GM10266 (cell line): ENCODE measurements at regions not wholly inside any gene's neighbourhood (a gene's known extent, or its start where the extent isn't known, plus 50 kb on each side); places are given as distances from the start of the nearest gene placed in this dataset.

Experiments
- DNase-seq: peaks from one replicate; pipeline ENCODE4 v3.0.0; 2012; ENCODE audit errors: extremely low spot score
- TF ChIP-seq, protein P1 (sequence below): IDR thresholded peaks from 2 replicates; pipeline ENCODE4 v1.5.1; 2012; ENCODE audit warnings: mild to moderate bottlenecking, low read depth; ENCODE audit not compliant: control insufficient read depth, insufficient read depth; ENCODE audit errors: missing control alignments

DNA sequence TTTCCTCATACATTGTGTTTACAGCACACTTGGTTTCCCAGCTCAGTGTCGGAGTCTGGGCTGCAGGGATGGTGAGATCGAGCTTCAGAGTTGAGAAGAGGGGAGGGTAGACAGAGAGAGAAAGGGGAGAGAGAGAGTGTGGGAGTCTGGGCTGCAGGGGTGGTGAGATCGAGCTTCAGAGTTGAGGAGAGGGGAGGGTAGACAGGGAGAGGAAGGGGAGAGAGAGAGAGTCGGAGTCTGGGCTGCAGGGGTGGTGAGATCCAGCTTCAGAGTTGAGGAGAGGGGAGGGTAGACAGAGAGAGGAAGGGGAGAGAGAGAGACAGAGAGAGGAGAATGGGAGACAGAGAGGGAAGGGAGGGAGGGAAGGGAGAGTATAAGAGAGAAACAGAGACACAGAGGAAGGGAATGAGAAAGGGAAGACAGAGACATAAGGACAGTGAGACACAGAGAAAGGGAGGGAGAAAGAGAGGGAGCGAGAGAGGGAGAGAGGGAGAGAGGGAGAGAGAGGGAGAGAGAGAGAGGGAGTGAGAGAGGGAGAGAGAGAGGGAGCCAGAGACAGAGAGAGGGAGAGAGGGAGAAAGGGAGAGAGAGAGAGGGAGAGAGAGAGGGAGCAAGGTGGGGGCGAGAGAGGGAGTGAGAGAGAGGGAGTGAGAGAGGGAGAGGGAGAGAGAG is 222.7 kb upstream of the GMDS start:
- no peak for DNase-seq
- TF ChIP-seq, protein P1, sequence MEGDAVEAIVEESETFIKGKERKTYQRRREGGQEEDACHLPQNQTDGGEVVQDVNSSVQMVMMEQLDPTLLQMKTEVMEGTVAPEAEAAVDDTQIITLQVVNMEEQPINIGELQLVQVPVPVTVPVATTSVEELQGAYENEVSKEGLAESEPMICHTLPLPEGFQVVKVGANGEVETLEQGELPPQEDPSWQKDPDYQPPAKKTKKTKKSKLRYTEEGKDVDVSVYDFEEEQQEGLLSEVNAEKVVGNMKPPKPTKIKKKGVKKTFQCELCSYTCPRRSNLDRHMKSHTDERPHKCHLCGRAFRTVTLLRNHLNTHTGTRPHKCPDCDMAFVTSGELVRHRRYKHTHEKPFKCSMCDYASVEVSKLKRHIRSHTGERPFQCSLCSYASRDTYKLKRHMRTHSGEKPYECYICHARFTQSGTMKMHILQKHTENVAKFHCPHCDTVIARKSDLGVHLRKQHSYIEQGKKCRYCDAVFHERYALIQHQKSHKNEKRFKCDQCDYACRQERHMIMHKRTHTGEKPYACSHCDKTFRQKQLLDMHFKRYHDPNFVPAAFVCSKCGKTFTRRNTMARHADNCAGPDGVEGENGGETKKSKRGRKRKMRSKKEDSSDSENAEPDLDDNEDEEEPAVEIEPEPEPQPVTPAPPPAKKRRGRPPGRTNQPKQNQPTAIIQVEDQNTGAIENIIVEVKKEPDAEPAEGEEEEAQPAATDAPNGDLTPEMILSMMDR = no peak

DNA sequence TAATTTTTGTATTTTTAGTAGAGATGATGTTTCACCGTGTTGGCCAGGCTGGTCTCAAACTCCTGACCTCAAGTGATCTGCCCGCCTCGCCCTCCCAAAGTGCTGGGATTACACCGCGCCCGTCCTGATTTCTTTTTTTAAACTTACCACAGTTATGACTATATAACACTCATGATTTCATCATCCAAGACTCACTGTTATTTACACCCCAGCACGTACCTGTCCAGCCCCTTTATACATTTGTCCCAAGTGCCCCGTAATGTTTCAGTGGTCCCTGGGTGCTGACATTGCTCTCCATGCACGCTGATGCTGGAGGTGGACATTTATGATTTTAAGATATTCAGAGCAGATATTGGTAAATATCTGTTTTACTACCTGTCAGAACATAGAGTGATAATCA is 219.9 kb upstream of the GMDS start:
- TF ChIP-seq, protein P1 = no peak
- no peak for DNase-seq

DNA sequence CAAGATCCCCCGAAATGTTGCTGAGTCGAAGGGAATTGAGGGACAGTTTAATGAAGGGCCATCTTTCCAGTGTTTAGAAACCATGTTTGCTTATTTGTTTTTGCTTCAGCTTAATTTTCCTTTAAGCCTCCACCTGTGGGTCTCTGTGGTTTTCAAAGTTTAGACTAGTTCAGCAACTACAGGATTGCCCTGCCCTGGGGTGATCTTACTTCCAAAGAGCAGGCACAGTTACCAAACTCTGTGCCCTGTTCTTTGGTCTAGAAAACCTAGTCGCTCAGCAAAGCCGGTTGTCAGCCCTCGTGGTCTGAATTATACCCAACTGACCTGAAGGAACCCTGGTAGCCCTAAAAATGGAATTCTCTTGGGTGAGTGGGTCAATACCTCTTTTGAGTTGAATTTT is 219.2 kb upstream of the GMDS start:
- TF ChIP-seq, protein P1 = no peak
- no peak for DNase-seq

DNA sequence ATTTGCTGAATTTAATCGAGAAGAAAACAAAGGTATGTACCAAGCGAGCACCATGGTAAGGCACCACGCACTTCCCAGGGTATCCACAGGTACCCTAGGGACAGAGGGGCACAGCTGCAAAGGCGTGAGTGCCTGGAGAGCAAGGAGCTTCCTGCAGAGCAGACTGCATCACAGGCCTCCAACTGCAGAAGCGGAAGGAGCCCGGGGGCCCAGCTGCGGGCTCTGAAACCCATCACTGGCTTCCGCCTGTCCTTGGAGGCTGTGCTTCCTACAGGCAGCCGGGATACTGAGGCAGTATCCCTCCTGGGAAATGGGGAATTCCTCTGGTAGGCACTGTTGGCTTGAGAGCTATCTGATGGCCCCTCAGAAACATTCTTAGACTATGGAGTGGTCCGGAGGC is 217.4 kb upstream of the GMDS start:
- DNase-seq = no peak
- TF ChIP-seq, protein P1 = no peak

DNA sequence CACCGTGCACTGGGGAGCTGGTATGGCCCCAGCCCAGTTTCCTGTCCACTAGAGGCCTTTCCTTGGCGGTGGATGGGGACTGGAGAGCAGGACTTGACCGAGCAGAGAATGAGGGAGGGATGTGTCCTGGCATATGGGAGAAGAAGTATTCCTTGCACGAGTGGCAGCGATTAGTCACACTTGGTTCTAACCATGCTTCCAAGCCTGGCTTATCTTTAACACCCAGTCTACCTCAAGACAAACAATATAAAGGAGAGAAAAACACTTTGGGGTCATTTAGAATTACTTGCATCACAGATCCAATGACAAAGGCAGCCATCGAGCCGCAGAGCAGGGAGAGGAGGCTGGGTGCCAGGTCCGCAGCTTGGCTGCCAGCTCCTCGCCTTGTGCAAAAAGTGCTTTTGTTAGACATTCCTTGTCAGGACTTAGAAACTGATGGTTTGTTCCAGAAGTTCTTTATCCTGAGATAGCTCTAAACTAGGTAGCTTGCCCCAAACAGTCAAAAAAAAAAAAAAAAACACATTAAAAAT is 214.9 kb upstream of the GMDS start:
- no peak for DNase-seq

DNA sequence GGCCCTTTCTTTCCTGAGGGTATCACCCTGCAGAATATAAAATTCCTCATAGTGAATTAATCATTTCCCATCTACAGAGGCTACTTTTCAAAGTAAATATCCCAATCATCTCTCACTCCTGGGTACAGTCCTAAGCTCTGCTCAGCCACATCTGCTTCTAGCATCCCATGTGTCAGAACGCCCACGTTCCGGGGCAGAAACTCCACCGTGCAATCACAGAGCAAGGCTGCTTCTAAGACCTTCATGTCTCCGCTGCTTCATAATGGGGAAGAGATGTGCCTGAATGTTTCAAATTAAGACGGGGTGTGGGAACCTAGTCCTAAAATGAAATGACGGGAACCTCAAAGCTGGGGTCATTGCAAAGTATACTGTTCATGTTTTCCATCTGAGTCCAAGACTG is 208.8 kb upstream of the GMDS start:
- DNase-seq = no peak
- TF ChIP-seq, protein P1 = no peak

More for the DNA sequence above, 214.9 kb upstream of the GMDS start:
- TF ChIP-seq, protein P1 = no peak

DNA sequence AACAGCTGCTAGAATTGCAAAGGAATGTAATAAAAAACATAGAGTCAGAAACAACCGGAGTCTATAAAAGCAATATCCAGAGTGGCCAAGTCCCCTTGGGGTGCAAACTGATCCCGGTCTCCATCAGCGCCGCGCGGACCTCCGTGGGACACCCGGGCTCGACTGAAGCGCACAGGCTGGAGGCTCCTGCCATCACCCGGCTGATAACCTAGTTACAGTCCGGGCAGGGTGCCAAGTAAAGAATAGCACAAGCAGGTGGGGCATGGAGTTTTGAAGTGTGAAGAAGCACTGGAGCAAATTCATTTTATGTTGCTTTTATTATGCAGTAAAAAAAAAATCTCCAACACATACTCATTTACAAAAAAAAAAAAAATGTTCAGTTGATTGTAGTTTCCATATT is 205.1 kb upstream of the GMDS start:
- no peak for DNase-seq
- TF ChIP-seq, protein P1 = no peak
